ENCODE measurements at regions not wholly inside any gene's neighbourhood (a gene's known extent, or its start where the extent isn't known, plus 50 kb on each side); places are given as distances from the start of the nearest gene placed in this dataset.
"Not testable (repeated sequence)": the region's sequence is repeated elsewhere in the genome, so short reads cannot be mapped to it uniquely, and the experiment has no call there.

DNA sequence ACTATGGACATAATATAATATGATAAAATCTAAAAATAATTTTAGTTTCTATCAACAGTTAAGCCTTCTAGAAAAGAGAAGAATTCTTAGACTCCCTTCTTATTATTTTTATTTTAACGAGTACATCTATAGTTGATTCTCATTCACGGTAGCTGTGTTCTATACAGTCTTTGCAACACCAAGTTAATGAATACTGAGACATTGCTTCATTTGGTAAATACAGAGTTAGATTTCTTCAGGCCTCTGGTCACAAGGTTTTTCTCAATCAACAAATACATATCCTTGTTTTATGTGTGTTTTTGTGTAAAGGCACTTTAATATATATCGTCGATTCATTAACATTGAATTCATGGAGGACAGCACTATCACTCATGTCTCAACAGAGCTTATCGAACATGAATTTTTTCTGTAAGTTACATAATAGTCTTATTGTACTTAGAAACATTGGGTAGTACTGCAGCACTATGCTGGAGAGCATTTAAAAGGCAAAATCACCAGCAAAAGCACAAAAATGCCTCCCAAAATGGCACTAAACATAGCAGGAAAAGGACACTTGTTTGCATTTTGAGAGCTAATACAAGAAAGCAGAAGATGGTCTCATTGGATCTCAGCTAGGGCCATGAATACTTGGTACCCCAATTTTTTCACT is 239.0 kb downstream of the FGF10 start:
- Histone ChIP-seq H3K4me3 (replicated peaks in 1 of 3; ENCODE audit: insufficient read depth in 1 of 3, low read depth in 2 of 3, low read length in 3 of 3) (no peak overlapping the region), H3K27ac (ENCODE audit: extremely low read length, insufficient read depth, low read length) (no peak overlapping the region), H4K20me1 (ENCODE audit: insufficient read depth, low read length) (no peaks in the 10 kb centered on the region), H3K79me2 (ENCODE audit: insufficient read depth, low read length) (no peaks in the 10 kb centered on the region), H3K27me3 (ENCODE audit: control insufficient read depth in 1 of 2, insufficient read depth in 2 of 2, low read length in 2 of 2) (no peaks in the 10 kb centered on the region), H3K9me3 (ENCODE audit: low read length) (no peaks in the 10 kb centered on the region; the same call in 1 of the 2 replicates), H3K9ac (ENCODE audit: insufficient read depth, low read depth, low read length) (no peak overlapping the region), H3K4me2 (ENCODE audit: low read depth, low read length) (no peak overlapping the region), H3K4me1 (ENCODE audit: insufficient read depth, low read length) (no peaks in the 10 kb centered on the region), H2AFZ (ENCODE audit: low read length) (no peak overlapping the region), H3K36me3 (replicated peaks in 1 of 2; ENCODE audit: control insufficient read depth in 1 of 2, insufficient read depth in 2 of 2, low read length in 2 of 2) (no peaks in the 10 kb centered on the region)
- ChIA-PET POLR2A (no interaction called here), CTCF (ENCODE audit: low intra/inter-chr PET ratio, low total read pairs) (no interaction called here)
- ATAC-seq, result peak; percentile 52; the same call in 1 of the 3 replicates
- in situ Hi-C loops (cut with HindIII; ENCODE audit: extremely low pct_ligation_motif_present, low pct_unique_long_range_greater_than_20kb), result no loop called here
- no peak for FAIRE-seq
- TF ChIP-seq CEBPB (IDR thresholded peaks at IDR 0.05; ENCODE audit: borderline replicate concordance, low read depth, low read length) (peak; percentile 67), POGZ (CRISPR knock-in tag; IDR thresholded peaks at IDR 0.05) (no peak)
- BruUV-seq (replicated peaks), result no TSS peak
- intact Hi-C loops (cut with micrococcal nuclease; ENCODE audit: unreplicated experiment), result no loop called here
- no peak for DNase-seq (ENCODE audit: low spot score)
- WGBS (ENCODE audit: low lambda C conversion rate), result 22% methylated on average over 5 of the region's 5 CpGs

DNA sequence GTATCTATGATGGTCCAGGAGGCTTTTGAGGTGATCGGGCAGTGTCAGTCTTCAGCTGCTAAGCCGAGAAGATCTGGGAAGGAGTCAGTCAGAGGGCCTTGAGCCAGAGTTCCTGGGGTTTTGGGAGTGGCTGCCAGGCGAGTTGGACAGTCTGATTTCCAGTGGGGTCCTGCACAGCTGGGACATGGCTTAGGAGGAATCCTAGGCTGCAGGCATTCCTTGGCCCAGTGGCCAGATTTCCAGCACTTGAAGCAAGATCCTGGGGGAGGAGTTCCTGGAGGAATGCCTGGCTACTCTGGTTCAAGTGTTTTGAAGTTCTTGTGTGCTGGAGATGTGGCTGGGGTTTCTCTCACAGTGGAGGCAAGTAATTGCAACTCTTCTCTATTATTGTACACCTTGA is 271.3 kb downstream of the FGF10 start:
- FAIRE-seq; POLR2A ChIA-PET; H3K9ac ChIP-seq (ENCODE audit: insufficient read depth, low read depth, low read length); H3K4me1 ChIP-seq (ENCODE audit: insufficient read depth, low read length); H2AFZ ChIP-seq (ENCODE audit: low read length); H3K79me2 ChIP-seq (ENCODE audit: insufficient read depth, low read length); in situ Hi-C loops (cut with HindIII; ENCODE audit: extremely low pct_ligation_motif_present, low pct_unique_long_range_greater_than_20kb); H3K4me3 ChIP-seq (replicated peaks in 1 of 3; ENCODE audit: insufficient read depth in 1 of 3, low read depth in 2 of 3, low read length in 3 of 3); H4K20me1 ChIP-seq (ENCODE audit: insufficient read depth, low read length); DNase-seq (ENCODE audit: low spot score); H3K9me3 ChIP-seq (ENCODE audit: low read length); H3K27me3 ChIP-seq (ENCODE audit: control insufficient read depth in 1 of 2, insufficient read depth in 2 of 2, low read length in 2 of 2); ATAC-seq; H3K4me2 ChIP-seq (ENCODE audit: low read depth, low read length); H3K27ac ChIP-seq (ENCODE audit: extremely low read length, insufficient read depth, low read length); BruUV-seq (replicated peaks); CTCF ChIA-PET (ENCODE audit: low intra/inter-chr PET ratio, low total read pairs); H3K36me3 ChIP-seq (replicated peaks in 1 of 2; ENCODE audit: control insufficient read depth in 1 of 2, insufficient read depth in 2 of 2, low read length in 2 of 2); intact Hi-C loops (cut with micrococcal nuclease; ENCODE audit: unreplicated experiment): not testable (repeated sequence)
- WGBS (ENCODE audit: low lambda C conversion rate), result 0% methylated on average over 3 of the region's 3 CpGs

Measured in HepG2 (cell line).